ENCODE measurements at regions not wholly inside any gene's neighbourhood (a gene's known extent, or its start where the extent isn't known, plus 50 kb on each side); places are given as distances from the start of the nearest gene placed in this dataset.

DNA sequence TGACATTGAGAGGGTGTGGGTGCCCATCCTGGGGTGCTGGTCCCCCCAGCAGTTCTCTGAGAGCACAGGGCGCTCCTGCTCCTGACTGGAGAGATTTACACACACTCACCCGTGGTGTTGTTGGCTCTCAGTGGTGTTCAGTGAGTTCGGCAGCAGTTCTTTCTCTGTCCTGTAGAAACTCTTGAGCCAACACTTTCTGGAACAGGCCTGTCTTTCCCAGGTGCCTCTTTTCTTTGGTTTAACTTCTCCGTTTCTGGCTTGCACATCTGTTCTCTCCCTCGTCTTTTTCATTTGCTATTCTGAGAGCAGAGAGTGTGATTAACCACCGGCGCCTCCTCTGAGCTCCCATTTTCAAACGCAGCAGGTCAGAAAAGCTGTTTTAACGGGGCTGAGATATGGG is 284.5 kb downstream of the IRX2 start:
- TF ChIP-seq CTCF (IDR thresholded peaks at IDR 0.05; ENCODE audit: low read length) (no peak), EZH2 (optimal IDR thresholded peaks at IDR 0.05; ENCODE audit: low read depth, low read length) (no peak), EZH2phosphoT487 (IDR thresholded peaks at IDR 0.05; ENCODE audit: low read length) (no peak)
